ENCODE measurements at regions not wholly inside any gene's neighbourhood (a gene's known extent, or its start where the extent isn't known, plus 50 kb on each side); places are given as distances from the start of the nearest gene placed in this dataset.

GRCh38 chrX:16333453-16333852, 166.2 kb downstream of the MAGEB17 start:
- no peak for DNase-seq (ENCODE audit: extremely low read depth in 1 of 4, low spot score in 3 of 4)
- Histone ChIP-seq H3K9ac (ENCODE audit: insufficient read depth in 1 of 2, low read depth in 2 of 2, low read length in 2 of 2) (no peak overlapping the region), H3K4me2 (ENCODE audit: insufficient read depth, low read length) (no peak overlapping the region), H4K20me1 (replicated peaks; ENCODE audit: control insufficient read depth, insufficient read depth, low read length) (no peaks in the 10 kb centered on the region), H3K9me3 (replicated peaks; ENCODE audit: control insufficient read depth, insufficient read depth, low read depth, low read length) (no peaks in the 10 kb centered on the region), H3K36me3 (ENCODE audit: control insufficient read depth, insufficient read depth, low read length) (no peaks in the 10 kb centered on the region), H3K9me1 (ENCODE audit: control insufficient read depth, insufficient read depth, low read length) (no peaks in the 10 kb centered on the region), H3K79me2 (ENCODE audit: control insufficient read depth, insufficient read depth, low read length) (no peaks in the 10 kb centered on the region), H3K27ac (ENCODE audit: extremely low read depth, low read depth, low read length) (no peak overlapping the region), H3K4me1 (replicated peaks in 1 of 2; ENCODE audit: control insufficient read depth in 2 of 2, insufficient read depth in 2 of 2, low read length in 2 of 2) (no peaks in the 10 kb centered on the region), H3K27me3 (ENCODE audit: control insufficient read depth in 2 of 2, insufficient read depth in 2 of 2, low read length in 2 of 2) (no peaks in the 10 kb centered on the region), H2AFZ (ENCODE audit: low read depth, low read length) (no peak overlapping the region), H3K4me3 (no peak overlapping the region)
- in situ Hi-C loops (cut with MboI) (no loop called here), intact Hi-C loops (cut with micrococcal nuclease) (no loop called here)
- POLR2A ChIA-PET, result no interaction called here
- no TSS peak for BruUV-seq (replicated peaks)
- no peak for ATAC-seq
- no peak for FAIRE-seq
- WGBS (ENCODE audit: insufficient coverage, low coverage, missing lambda C conversion rate), result 1% methylated on average over 7 of the region's 7 CpGs
- CTCF ChIA-PET (ENCODE audit: low intra/inter-chr PET ratio), result no interaction called here
- TF ChIP-seq EHMT2 (IDR thresholded peaks at IDR 0.05) (no peak), ZNF655 (CRISPR knock-in tag; IDR thresholded peaks at IDR 0.05) (no peak), PYGO2 (tag; IDR thresholded peaks at IDR 0.05) (no peak), RFX7 (CRISPR knock-in tag; IDR thresholded peaks at IDR 0.05) (no peak), BMI1 (IDR thresholded peaks at IDR 0.05; ENCODE audit: low read length) (no peak), CSDE1 (IDR thresholded peaks at IDR 0.05) (no peak), GTF2E2 (tag; IDR thresholded peaks at IDR 0.05) (no peak), ZBTB43 (CRISPR knock-in tag; IDR thresholded peaks at IDR 0.05) (no peak)
- TF ChIP-seq, protein P1, sequence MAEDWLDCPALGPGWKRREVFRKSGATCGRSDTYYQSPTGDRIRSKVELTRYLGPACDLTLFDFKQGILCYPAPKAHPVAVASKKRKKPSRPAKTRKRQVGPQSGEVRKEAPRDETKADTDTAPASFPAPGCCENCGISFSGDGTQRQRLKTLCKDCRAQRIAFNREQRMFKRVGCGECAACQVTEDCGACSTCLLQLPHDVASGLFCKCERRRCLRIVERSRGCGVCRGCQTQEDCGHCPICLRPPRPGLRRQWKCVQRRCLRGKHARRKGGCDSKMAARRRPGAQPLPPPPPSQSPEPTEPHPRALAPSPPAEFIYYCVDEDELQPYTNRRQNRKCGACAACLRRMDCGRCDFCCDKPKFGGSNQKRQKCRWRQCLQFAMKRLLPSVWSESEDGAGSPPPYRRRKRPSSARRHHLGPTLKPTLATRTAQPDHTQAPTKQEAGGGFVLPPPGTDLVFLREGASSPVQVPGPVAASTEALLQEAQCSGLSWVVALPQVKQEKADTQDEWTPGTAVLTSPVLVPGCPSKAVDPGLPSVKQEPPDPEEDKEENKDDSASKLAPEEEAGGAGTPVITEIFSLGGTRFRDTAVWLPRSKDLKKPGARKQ (CRISPR knock-in tag; IDR thresholded peaks at IDR 0.05), result no peak
- TF ChIP-seq, protein P2, sequence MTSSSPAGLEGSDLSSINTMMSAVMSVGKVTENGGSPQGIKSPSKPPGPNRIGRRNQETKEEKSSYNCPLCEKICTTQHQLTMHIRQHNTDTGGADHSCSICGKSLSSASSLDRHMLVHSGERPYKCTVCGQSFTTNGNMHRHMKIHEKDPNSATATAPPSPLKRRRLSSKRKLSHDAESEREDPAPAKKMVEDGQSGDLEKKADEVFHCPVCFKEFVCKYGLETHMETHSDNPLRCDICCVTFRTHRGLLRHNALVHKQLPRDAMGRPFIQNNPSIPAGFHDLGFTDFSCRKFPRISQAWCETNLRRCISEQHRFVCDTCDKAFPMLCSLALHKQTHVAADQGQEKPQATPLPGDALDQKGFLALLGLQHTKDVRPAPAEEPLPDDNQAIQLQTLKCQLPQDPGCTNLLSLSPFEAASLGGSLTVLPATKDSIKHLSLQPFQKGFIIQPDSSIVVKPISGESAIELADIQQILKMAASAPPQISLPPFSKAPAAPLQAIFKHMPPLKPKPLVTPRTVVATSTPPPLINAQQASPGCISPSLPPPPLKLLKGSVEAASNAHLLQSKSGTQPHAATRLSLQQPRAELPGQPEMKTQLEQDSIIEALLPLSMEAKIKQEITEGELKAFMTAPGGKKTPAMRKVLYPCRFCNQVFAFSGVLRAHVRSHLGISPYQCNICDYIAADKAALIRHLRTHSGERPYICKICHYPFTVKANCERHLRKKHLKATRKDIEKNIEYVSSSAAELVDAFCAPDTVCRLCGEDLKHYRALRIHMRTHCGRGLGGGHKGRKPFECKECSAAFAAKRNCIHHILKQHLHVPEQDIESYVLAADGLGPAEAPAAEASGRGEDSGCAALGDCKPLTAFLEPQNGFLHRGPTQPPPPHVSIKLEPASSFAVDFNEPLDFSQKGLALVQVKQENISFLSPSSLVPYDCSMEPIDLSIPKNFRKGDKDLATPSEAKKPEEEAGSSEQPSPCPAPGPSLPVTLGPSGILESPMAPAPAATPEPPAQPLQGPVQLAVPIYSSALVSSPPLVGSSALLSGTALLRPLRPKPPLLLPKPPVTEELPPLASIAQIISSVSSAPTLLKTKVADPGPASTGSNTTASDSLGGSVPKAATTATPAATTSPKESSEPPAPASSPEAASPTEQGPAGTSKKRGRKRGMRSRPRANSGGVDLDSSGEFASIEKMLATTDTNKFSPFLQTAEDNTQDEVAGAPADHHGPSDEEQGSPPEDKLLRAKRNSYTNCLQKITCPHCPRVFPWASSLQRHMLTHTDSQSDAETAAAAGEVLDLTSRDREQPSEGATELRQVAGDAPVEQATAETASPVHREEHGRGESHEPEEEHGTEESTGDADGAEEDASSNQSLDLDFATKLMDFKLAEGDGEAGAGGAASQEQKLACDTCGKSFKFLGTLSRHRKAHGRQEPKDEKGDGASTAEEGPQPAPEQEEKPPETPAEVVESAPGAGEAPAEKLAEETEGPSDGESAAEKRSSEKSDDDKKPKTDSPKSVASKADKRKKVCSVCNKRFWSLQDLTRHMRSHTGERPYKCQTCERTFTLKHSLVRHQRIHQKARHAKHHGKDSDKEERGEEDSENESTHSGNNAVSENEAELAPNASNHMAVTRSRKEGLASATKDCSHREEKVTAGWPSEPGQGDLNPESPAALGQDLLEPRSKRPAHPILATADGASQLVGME (CRISPR knock-in tag; IDR thresholded peaks at IDR 0.05), result no peak
- TF ChIP-seq, protein P3, sequence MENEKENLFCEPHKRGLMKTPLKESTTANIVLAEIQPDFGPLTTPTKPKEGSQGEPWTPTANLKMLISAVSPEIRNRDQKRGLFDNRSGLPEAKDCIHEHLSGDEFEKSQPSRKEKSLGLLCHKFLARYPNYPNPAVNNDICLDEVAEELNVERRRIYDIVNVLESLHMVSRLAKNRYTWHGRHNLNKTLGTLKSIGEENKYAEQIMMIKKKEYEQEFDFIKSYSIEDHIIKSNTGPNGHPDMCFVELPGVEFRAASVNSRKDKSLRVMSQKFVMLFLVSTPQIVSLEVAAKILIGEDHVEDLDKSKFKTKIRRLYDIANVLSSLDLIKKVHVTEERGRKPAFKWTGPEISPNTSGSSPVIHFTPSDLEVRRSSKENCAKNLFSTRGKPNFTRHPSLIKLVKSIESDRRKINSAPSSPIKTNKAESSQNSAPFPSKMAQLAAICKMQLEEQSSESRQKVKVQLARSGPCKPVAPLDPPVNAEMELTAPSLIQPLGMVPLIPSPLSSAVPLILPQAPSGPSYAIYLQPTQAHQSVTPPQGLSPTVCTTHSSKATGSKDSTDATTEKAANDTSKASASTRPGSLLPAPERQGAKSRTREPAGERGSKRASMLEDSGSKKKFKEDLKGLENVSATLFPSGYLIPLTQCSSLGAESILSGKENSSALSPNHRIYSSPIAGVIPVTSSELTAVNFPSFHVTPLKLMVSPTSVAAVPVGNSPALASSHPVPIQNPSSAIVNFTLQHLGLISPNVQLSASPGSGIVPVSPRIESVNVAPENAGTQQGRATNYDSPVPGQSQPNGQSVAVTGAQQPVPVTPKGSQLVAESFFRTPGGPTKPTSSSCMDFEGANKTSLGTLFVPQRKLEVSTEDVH (IDR thresholded peaks at IDR 0.05; ENCODE audit: low read depth, partially characterized antibody), result no peak
